GM19239 (cell line): ENCODE measurements at regions not wholly inside any gene's neighbourhood (a gene's known extent, or its start where the extent isn't known, plus 50 kb on each side); places are given as distances from the start of the nearest gene placed in this dataset.
"Not testable (repeated sequence)": the region's sequence is repeated elsewhere in the genome, so short reads cannot be mapped to it uniquely, and the experiment has no call there.

Source experiments
- DNase-seq: peaks from one replicate; pipeline ENCODE4 v3.0.0; 2011; ENCODE audit warnings: low spot score; ENCODE audit not compliant: insufficient read length
- FAIRE-seq: peaks from 2 replicates; lab custom pipeline; 2011; peaks lifted over from hg19 to GRCh38; lab: Jason Lieb, UNC

DNA sequence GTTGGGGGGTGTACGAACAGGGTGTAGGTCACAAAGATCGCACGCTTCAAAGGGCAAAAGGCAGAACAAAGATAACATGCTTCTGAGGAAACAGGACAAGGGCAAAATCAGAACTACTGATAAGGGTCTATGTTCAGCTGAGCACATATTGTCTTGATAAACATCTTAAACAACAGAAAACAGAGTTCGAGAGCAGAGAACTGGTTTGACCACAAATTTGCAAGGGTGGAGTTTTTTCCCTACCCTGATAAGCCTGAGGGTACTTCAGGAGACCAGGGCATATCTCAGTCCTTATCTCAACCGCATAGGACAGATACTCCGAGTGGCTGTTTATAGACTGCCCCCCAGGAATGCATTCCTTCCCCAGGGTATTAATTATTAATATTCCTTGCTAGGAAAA is 139.1 kb upstream of the CNTNAP4 start:
- DNase-seq, FAIRE-seq: not testable (repeated sequence)

DNA sequence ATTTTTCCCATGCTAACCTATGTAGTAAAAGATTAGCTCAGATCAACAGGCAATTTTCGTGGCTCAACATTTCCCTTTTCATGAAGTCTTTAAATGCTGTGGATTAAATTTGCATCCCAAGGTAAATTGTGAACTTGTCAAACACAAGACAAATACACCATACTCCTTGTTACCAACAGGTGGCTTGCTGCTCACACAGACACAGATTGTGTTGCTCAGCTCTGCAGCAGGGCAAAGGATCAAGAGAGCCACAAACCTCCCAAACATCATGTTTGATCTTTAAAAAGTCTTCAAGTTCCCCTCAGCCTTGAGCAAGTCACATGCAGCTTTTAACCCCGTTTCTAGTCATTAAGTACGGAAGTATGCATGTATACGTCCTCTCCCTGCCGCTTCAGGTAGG is 119.6 kb upstream of the CNTNAP4 start:
- DNase-seq (no peak), FAIRE-seq (no peak)

GRCh38 chr16:76162046-76162445 is 115.2 kb upstream of the CNTNAP4 start:
- FAIRE-seq (no peak), DNase-seq (no peak)

- FAIRE-seq (no peak), DNase-seq (no peak)
Observed at GRCh38 chr16:76164970-76165558, 112.1 kb upstream of the CNTNAP4 start.

GRCh38 chr16:76175718-76176117 is 101.5 kb upstream of the CNTNAP4 start:
- FAIRE-seq: no peak
- no peak for DNase-seq

- DNase-seq: no peak
- FAIRE-seq: no peak
Observed at GRCh38 chr16:76176153-76176552, 101.0 kb upstream of the CNTNAP4 start.

DNA sequence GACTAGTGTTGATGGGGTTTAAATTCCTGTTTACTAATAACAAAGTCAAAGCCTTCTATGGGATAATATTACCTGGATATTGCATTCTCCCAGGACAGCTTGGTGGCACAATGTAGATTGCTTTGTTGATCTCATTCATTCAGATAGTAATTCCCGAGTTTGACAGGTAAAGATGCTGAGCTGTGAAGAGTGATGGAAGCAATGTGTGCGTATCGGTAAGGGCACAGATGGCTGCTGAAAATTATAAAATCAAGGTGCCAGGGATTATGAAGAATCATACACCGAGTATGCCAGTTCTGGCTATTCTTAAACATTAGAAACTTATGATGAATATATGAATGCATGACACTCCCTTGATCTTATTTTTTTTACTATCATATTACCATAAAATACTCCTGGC is 100.6 kb upstream of the CNTNAP4 start:
- DNase-seq (no peak), FAIRE-seq (no peak)

GRCh38 chr16:76182041-76182635 is 95.1 kb upstream of the CNTNAP4 start:
- DNase-seq (no peak), FAIRE-seq (no peak)

- FAIRE-seq (no peak), DNase-seq (no peak)
Observed at GRCh38 chr16:76183647-76184046, 93.6 kb upstream of the CNTNAP4 start.

DNA sequence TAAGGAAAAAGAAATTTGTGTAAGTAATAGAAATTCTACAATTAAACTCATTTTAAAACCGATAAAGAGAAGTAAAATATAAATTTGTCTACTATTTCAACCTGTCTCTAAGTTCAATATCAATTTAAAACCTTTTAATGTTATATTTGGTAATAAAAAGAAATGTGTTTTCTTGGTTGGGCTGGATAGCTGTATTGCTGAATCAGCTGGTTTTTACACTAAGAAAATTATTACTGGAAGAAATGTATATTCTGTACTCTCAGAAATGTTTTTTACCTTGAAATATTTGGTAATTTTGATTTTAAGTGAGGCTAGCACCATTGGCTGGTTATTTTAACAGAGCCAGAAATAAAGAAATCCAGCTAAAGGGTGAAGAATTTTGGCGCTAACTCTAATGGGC is 87.1 kb upstream of the CNTNAP4 start:
- FAIRE-seq (no peak), DNase-seq (no peak)

GRCh38 chr16:76190480-76190879 is 86.7 kb upstream of the CNTNAP4 start:
- FAIRE-seq: no peak
- DNase-seq: no peak

- DNase-seq (no peak), FAIRE-seq (no peak)
Observed at GRCh38 chr16:76193906-76194615, 83.1 kb upstream of the CNTNAP4 start.

GRCh38 chr16:76194616-76195015 is 82.6 kb upstream of the CNTNAP4 start:
- FAIRE-seq (no peak), DNase-seq (no peak)

GRCh38 chr16:76195056-76195455 is 82.1 kb upstream of the CNTNAP4 start:
- DNase-seq (no peak), FAIRE-seq (no peak)

DNA sequence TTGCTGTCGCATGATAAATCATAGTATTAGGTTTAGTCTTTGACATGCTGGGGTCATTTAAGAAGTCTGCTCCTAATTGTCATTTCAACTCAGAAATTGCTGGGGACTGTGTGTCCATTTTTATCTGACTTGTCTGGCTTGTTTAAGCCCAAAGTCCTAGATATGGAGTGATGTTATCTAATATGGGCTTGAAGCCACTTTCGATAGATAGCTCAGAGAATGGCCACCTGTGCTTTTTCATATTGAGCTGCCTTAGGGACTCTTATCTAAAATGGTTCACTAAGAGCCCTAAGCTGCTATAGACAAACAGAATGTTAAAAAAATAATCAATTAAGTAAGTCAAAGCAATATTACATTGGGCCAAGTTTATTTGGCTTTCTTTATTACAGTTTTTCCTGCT is 81.6 kb upstream of the CNTNAP4 start:
- no peak for DNase-seq
- FAIRE-seq: no peak

DNA sequence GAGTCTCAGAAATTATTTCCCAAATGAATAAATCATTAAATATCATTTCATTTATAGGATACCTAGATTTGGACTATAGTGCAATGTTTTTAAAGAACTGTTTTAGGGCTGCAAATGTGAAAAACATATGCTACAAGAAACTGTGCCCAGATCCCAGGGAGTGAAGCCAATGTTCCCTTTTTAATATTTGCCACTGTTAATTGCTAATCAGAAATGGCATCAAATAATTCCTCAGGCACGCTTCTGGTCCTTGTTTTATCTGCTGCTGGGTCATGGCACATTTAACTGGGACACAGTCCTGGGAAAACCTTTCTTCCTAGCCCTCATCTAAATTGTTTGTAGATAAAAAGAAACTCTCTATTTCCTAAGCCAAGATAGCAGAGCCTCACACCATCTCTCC is 79.3 kb upstream of the CNTNAP4 start:
- FAIRE-seq: no peak
- DNase-seq: no peak

- FAIRE-seq: no peak
- DNase-seq: no peak
Observed at GRCh38 chr16:76199681-76200220, 77.5 kb upstream of the CNTNAP4 start.

DNA sequence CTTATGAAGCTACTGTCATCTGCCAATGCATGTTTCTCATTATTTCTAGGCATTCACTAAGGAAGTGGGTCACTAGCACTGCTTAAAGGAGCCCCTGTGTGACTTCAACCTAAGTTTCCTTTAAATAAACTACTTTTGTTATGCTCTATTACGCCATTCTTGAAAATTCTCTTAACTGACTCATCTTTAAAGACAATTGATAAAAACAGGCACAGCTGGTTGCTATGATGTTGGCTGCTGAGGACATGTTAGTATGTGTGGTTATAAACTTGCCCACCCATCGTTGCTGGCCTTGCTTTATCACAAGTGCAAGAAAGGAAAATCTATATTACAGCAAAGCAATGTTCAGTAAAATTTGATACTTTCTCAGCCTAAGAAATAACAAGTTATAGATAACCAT is 75.8 kb upstream of the CNTNAP4 start:
- FAIRE-seq (no peak), DNase-seq (no peak)

DNA sequence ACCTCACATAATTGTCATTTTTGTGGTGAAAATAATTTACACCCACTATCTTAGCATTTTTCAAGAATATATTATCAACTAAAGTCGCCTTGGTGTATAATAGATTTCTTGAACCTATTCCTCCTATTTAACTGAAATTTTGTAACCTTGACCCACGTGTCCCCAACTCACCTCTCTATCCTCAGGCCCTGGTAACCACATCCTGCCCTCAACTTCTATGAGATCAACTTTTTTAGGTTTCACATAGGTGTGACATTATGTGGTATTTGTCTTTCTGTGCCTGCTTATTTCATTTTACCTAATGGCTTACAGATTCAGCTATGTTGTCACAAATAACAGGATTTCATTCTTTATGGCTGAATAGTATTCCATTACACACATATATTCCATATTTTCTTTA is 73.0 kb upstream of the CNTNAP4 start:
- FAIRE-seq: no peak
- DNase-seq: no peak

GRCh38 chr16:76207270-76207669 is 69.9 kb upstream of the CNTNAP4 start:
- DNase-seq (no peak), FAIRE-seq (no peak)

- DNase-seq: no peak
Observed at GRCh38 chr16:76210157-76210556, 67.0 kb upstream of the CNTNAP4 start.

DNA sequence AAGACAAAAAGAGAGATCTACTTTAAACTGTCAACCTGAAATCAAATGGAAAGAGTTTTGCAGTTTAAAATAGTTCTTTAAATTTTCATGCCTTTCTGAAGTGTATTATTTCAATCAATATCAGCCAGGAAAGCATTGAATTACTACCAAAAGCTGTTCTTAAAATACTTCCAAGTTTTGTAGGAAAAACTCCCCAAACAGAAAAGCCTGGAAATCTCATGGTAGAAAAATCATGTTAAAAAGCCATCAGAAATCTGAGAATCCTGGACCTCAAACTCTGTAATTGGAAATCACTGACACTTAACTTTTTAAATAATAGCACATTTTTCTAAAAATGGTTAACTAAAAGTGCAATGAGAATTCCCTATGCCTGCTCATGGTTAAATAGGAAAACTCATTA is 63.3 kb upstream of the CNTNAP4 start:
- FAIRE-seq (no peak), DNase-seq (no peak)

More at GRCh38 chr16:76210157-76210556, 67.0 kb upstream of the CNTNAP4 start:
- FAIRE-seq: no peak
